Endodermal cell (in vitro differentiated cells): ENCODE measurements at regions not wholly inside any gene's neighbourhood (a gene's known extent, or its start where the extent isn't known, plus 50 kb on each side); places are given as distances from the start of the nearest gene placed in this dataset.

Experiments used
- DNase-seq: peaks from one replicate; pipeline ENCODE4 v3.0.0-alpha.2; 2017
- H3K27ac ChIP-seq: 2 replicates; pipeline ENCODE4 v1.5.1; 2013; ENCODE audit warnings: mild to moderate bottlenecking, low read depth, low read length, moderate library complexity
- H3K27me3 ChIP-seq: 2 replicates; pipeline ENCODE4 v1.6.1; 2013; ENCODE audit warnings: mild to moderate bottlenecking, low read length, moderate library complexity; ENCODE audit not compliant: insufficient read depth, control insufficient read depth, poor library complexity, severe bottlenecking
- H3K36me3 ChIP-seq: 2 replicates; pipeline ENCODE4 v1.7.0; 2013; ENCODE audit warnings: mild to moderate bottlenecking, low read length, moderate library complexity; ENCODE audit not compliant: control insufficient read depth, insufficient read depth
- H3K4me1 ChIP-seq: one replicate; pipeline ENCODE4 v1.7.0; 2013; ENCODE audit warnings: low read length; ENCODE audit not compliant: control insufficient read depth, insufficient read depth
- H3K4me3 ChIP-seq: 2 replicates; pipeline ENCODE4 v1.5.1; 2013; ENCODE audit warnings: mild to moderate bottlenecking, low read length, moderate library complexity
- H3K9ac ChIP-seq: 2 replicates; pipeline ENCODE4 v1.6.1; 2013; ENCODE audit warnings: mild to moderate bottlenecking, low read length, moderate library complexity; ENCODE audit not compliant: poor library complexity, severe bottlenecking; ENCODE audit errors: extremely low read depth
- H3K9me3 ChIP-seq: 2 replicates; pipeline ENCODE4 v1.6.1; 2013; ENCODE audit warnings: mild to moderate bottlenecking, low read length, moderate library complexity; ENCODE audit not compliant: control insufficient read depth
- H3K27ac Mint-ChIP-seq: 2 replicates; pipeline ENCODE4 v1.8.0; 2020; ENCODE audit warnings: mixed read lengths
- H3K27me3 Mint-ChIP-seq: 2 replicates; pipeline ENCODE4 v1.8.0; 2021; ENCODE audit warnings: mild to moderate bottlenecking, mixed read lengths; ENCODE audit not compliant: insufficient read depth
- H3K36me3 Mint-ChIP-seq: 2 replicates; pipeline ENCODE4 v1.8.0; 2020; ENCODE audit warnings: low read depth, mixed read lengths
- H3K4me1 Mint-ChIP-seq: 2 replicates; pipeline ENCODE4 v1.8.0; 2020; ENCODE audit warnings: mixed read lengths
- H3K4me3 Mint-ChIP-seq: 2 replicates; pipeline ENCODE4 v1.8.0; 2020; ENCODE audit warnings: mild to moderate bottlenecking, moderate library complexity, mixed read lengths
- H3K9me3 Mint-ChIP-seq: 2 replicates; pipeline ENCODE4 v1.8.0; 2020; ENCODE audit warnings: mild to moderate bottlenecking, mixed read lengths
- CTCF ChIP-seq: fragments of 200-600 bp; sonication (generic); conservative IDR thresholded peaks from 2 replicates; pipeline ENCODE4 v1.5.0; 2021; ENCODE audit warnings: antibody characterized with exemption, mild to moderate bottlenecking
- WGBS, 2 experiments: methylation state at CpG; one replicate each; pipeline versions ENCODE4 v1.1.5 to v1.1.7; 2013; ENCODE audit warnings: missing lambda C conversion rate in 2 of 2, mixed read lengths in 1 of 2; ENCODE audit not compliant: insufficient coverage in 1 of 2, insufficient read length in 1 of 2; 5-methylcytosine and 5-hydroxymethylcytosine counted together

DNA sequence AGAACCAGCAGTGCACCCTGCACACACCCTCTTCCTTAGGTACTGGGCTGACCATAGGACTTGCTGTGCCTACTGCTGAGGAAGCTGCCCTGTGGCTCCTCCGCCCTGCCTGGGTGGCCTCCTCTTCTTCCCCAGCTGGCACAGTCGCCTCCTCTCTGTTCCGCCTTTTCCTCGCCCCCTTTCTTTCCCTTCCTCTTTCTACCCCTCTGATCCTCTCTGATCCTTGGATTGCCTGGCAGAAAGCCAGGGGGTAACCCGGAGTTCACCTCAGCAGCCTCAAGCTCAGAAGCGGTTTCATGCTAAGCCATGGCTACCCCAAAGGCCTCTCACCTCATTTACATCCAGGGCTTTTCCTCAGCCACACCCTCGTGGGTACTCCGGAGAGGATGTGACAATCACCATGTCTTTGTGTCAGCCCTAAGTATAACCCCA, 136.2 kb downstream of the SMIM20 start:
- no peaks in the 10 kb centered on the region for H3K36me3 ChIP-seq
- H3K4me1 ChIP-seq: no peaks in the 10 kb centered on the region
- DNase-seq: no peak
- H3K4me3 ChIP-seq: no peak overlapping the region
- H3K9ac ChIP-seq: no peak overlapping the region
- H3K4me3 Mint-ChIP-seq: no peak overlapping the region
- H3K27ac Mint-ChIP-seq: no peak overlapping the region
- peaks cover 3% of the 10 kb centered on the region for H3K9me3 Mint-ChIP-seq
- H3K4me1 Mint-ChIP-seq: peaks cover 12% of the 10 kb centered on the region
- H3K27me3 ChIP-seq: no peaks in the 10 kb centered on the region
- H3K27me3 Mint-ChIP-seq: peaks cover 7% of the 10 kb centered on the region
- no peak for TF ChIP-seq CTCF
- no peak overlapping the region for H3K27ac ChIP-seq
- H3K36me3 Mint-ChIP-seq: no peaks in the 10 kb centered on the region
- no peaks in the 10 kb centered on the region for H3K9me3 ChIP-seq
- WGBS, 2 experiments: 89 to 97% methylated on average over 6 to 8 of the region's 8 CpGs

DNA sequence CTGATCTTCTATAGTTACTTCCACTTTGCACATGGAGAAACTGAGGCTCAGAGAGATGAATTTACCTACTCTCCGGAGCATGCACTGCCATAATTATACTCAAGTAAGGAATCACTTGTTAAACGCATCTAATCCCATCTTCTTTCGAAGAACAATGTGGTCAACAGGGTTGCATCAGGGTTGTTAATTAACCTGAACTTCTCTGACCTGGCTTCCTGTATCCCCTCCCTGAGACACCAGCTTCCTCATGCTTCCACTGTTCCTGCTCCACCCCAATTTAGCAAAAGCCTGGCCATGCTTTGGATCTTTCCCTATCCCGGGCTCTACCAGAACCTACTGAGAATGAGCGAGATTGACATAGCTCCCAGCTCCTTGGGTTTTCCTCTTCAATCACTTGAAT, 136.7 kb downstream of the SMIM20 start:
- Mint-ChIP-seq H3K36me3 (no peaks in the 10 kb centered on the region), H3K4me1 (peaks cover 12% of the 10 kb centered on the region), H3K4me3 (no peak overlapping the region), H3K9me3 (peaks cover 3% of the 10 kb centered on the region), H3K27ac (no peak overlapping the region), H3K27me3 (peaks cover 7% of the 10 kb centered on the region)
- Histone ChIP-seq H3K27me3 (no peaks in the 10 kb centered on the region), H3K9ac (no peak overlapping the region), H3K4me1 (no peaks in the 10 kb centered on the region), H3K9me3 (no peaks in the 10 kb centered on the region), H3K4me3 (no peak overlapping the region), H3K27ac (no peak overlapping the region), H3K36me3 (no peaks in the 10 kb centered on the region)
- DNase-seq: no peak
- 92 to 100% methylated on average over 4 to 5 of the region's 5 CpGs for WGBS, 2 experiments
- no peak for TF ChIP-seq CTCF

DNA sequence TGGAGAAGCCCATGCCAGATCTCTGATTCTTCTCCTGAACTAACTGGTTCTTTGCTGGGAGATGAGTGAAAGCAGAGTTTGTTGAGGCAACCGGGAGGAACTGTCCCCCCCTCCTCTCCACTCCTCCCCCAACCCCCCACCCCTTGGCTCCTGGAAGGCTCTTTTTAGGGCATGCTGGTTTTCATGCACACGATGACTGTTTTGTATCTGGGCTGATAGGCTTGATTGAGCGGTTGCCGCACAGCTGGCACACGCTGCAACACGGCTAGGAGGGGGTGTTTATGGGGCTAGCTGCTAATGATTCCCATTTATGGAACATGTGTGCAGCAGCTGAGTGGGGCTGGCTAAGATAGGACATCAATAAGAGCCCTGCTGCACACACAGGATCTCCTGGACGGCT, 137.2 kb downstream of the SMIM20 start:
- no peak overlapping the region for H3K27ac ChIP-seq
- H3K27me3 ChIP-seq: no peaks in the 10 kb centered on the region
- no peaks in the 10 kb centered on the region for H3K36me3 ChIP-seq
- Mint-ChIP-seq H3K27ac (no peak overlapping the region), H3K9me3 (peaks cover 3% of the 10 kb centered on the region), H3K4me1 (peaks cover 12% of the 10 kb centered on the region), H3K36me3 (no peaks in the 10 kb centered on the region), H3K27me3 (peaks cover 7% of the 10 kb centered on the region), H3K4me3 (no peak overlapping the region)
- WGBS, 2 experiments: 88% methylated on average over 7 of the region's 7 CpGs; no CpG with 5 or more reads in 1 of the 2 experiments
- no peaks in the 10 kb centered on the region for H3K4me1 ChIP-seq
- H3K4me3 ChIP-seq: no peak overlapping the region
- no peak overlapping the region for H3K9ac ChIP-seq
- no peak for TF ChIP-seq CTCF
- no peaks in the 10 kb centered on the region for H3K9me3 ChIP-seq
- DNase-seq: no peak
